ENCODE measurements at regions not wholly inside any gene's neighbourhood (a gene's known extent, or its start where the extent isn't known, plus 50 kb on each side); places are given as distances from the start of the nearest gene placed in this dataset.

- H2AFZ ChIP-seq (ENCODE audit: control insufficient read depth, low read depth, low read length) = no peak overlapping the region
- no peak overlapping the region for H3K27ac ChIP-seq (ENCODE audit: control insufficient read depth, insufficient read depth)
- WGBS (ENCODE audit: insufficient coverage, insufficient replicate concordance, low lambda C conversion rate, missing lambda C conversion rate) = 28% methylated on average over 3 of the region's 3 CpGs
- no peaks in the 10 kb centered on the region for H3K9me3 ChIP-seq (replicated peaks; ENCODE audit: control insufficient read depth, insufficient read depth, low read length)
- no peaks in the 10 kb centered on the region for H3K79me2 ChIP-seq (ENCODE audit: control insufficient read depth, insufficient read depth, low read length)
- in situ Hi-C loops (cut with MboI) = no loop called here
- no peak overlapping the region for H3K4me3 ChIP-seq
- H3K27me3 ChIP-seq (replicated peaks in 1 of 2; ENCODE audit: control insufficient read depth in 2 of 2, insufficient read depth in 2 of 2, low read length in 1 of 2) = no peaks in the 10 kb centered on the region
- no peak overlapping the region for H3K9ac ChIP-seq (ENCODE audit: control insufficient read depth, insufficient read depth, low read length)
- POLR2A ChIA-PET = no interaction called here
- intact Hi-C loops (cut with micrococcal nuclease; ENCODE audit: unreplicated experiment) = loop anchor here (2.0 to 10.0 kb wide), 2 partner anchors 15 to 47 kb away; no protein-coding TSS in a partner anchor
- FAIRE-seq (no peak), ATAC-seq (no peak), DNase-seq (ENCODE audit: low read depth, low spot score) (no peak)
- RAD21 ChIA-PET (ENCODE audit: unreplicated experiment) = no interaction called here
- no peak overlapping the region for H3K4me2 ChIP-seq (ENCODE audit: control insufficient read depth, insufficient read depth)
- CTCF ChIA-PET = no interaction called here
- H3K36me3 ChIP-seq (ENCODE audit: control insufficient read depth in 2 of 2, insufficient read depth in 2 of 2, low read length in 1 of 2) = no peaks in the 10 kb centered on the region
- H3K4me1 ChIP-seq (ENCODE audit: control insufficient read depth, insufficient read depth, low read length) = no peaks in the 10 kb centered on the region
- SMC1A ChIA-PET (ENCODE audit: uncharacterized antibody, unreplicated experiment) = no interaction called here
- no TSS peak for BruUV-seq (replicated peaks)
- no peaks in the 10 kb centered on the region for H4K20me1 ChIP-seq (ENCODE audit: control insufficient read depth, insufficient read depth)
- no peak for TF ChIP-seq MLLT1 (IDR thresholded peaks at IDR 0.05)
- no peak for TF ChIP-seq RBBP5 (conservative IDR thresholded peaks at IDR 0.05)
- no peak for TF ChIP-seq HCFC1 (IDR thresholded peaks at IDR 0.05; ENCODE audit: low read length)
- no peak for TF ChIP-seq HDGF (IDR thresholded peaks at IDR 0.05)
- TF ChIP-seq RUNX3 (IDR thresholded peaks at IDR 0.05; ENCODE audit: low read length) = no peak
- TF ChIP-seq MTA2 (IDR thresholded peaks at IDR 0.05; ENCODE audit: low read depth) = no peak
- TF ChIP-seq ZNF687 (IDR thresholded peaks at IDR 0.05) = no peak
- TF ChIP-seq PRDM15 (CRISPR knock-in tag; IDR thresholded peaks at IDR 0.05) = no peak
- no peak for TF ChIP-seq NR2C2 (IDR thresholded peaks at IDR 0.05; ENCODE audit: borderline replicate concordance, control insufficient read depth, insufficient read length, low read depth)
- TF ChIP-seq MEF2A (IDR thresholded peaks at IDR 0.05; ENCODE audit: insufficient read depth, low read depth, low read length) = no peak
- no peak for TF ChIP-seq SP1 (IDR thresholded peaks at IDR 0.05; ENCODE audit: low read depth, low read length)
- no peak for TF ChIP-seq ZBED1 (IDR thresholded peaks at IDR 0.05; ENCODE audit: borderline replicate concordance)
- no peak for TF ChIP-seq ZZZ3 (IDR thresholded peaks at IDR 0.05; ENCODE audit: control insufficient read depth, insufficient read length, low read depth)
- TF ChIP-seq ZBTB33 (IDR thresholded peaks at IDR 0.05) = no peak
These were observed 935.8 kb downstream of the TLE4 start for GRCh38 chr9:80507611-80508010.

All from GM12878 (cell line).